ENCODE measurements at regions not wholly inside any gene's neighbourhood (a gene's known extent, or its start where the extent isn't known, plus 50 kb on each side); places are given as distances from the start of the nearest gene placed in this dataset.

DNA sequence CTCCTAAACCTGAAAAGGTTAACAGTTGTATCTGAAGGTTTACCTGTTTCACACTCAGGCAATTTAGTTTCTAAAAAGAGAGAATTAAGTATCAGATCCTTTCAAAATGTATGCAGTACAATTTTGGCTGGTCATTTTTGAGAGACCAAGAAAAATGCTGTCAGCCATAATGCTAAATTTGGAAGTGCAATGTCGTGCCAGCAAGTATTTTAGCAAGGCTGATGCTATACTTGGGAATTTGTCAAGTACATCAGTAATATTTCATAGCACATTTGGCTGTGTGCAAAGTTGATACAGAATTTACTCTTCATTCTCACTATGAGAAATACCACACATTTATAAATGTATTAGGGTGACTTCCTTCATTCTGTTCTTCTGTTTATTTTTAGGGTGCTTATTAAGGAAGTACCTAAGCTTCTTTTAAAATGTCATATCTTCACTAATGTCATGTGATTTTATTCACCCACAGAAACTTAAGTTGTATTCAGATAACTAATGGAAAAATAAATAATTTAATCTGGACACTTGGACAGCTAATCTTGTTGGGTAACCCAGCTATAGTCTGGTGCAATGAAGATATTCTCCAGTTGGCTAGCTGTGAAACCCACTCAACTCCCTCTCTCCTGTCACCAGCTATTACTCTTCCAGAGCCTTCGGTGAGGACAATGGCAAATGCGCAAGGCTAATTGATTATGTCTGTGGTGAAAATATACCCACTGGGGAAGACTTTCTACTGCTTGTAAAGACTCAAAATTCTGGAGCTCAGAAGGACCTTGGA lies 84.2 kb upstream of the TLL1 start:
- H3K9ac ChIP-seq (ENCODE audit: insufficient read depth, low read length, poor library complexity, severe bottlenecking), result no peak overlapping the region
- DNase-seq, result no peak
- no peak overlapping the region for H3K27ac Mint-ChIP-seq
- H3K27ac ChIP-seq (ENCODE audit: low read depth in 1 of 2, low read length in 2 of 2), result no peak overlapping the region
- no peak overlapping the region for H3K4me3 ChIP-seq (replicated peaks in 1 of 3; ENCODE audit: low read depth in 2 of 3, low read length in 3 of 3)
- H3K36me3 Mint-ChIP-seq, result no peaks in the 10 kb centered on the region
- H3K4me2 ChIP-seq (replicated peaks; ENCODE audit: extremely low read depth, low read length, poor library complexity, severe bottlenecking), result no peak overlapping the region
- no peak overlapping the region for H3K4me3 Mint-ChIP-seq
- intact Hi-C loops (cut with micrococcal nuclease), result no loop called here
- no peaks in the 10 kb centered on the region for H3K4me1 Mint-ChIP-seq
- WGBS (ENCODE audit: insufficient coverage), result 100% methylated on average over 1 of the region's 3 CpGs
- no peaks in the 10 kb centered on the region for H3K27me3 Mint-ChIP-seq (ENCODE audit: low read depth in 3 of 3)
- peaks cover 0 to 4% (median 0%) of the 10 kb centered on the region in 7 donors for H3K9me3 Mint-ChIP-seq
- TF ChIP-seq, protein P1, sequence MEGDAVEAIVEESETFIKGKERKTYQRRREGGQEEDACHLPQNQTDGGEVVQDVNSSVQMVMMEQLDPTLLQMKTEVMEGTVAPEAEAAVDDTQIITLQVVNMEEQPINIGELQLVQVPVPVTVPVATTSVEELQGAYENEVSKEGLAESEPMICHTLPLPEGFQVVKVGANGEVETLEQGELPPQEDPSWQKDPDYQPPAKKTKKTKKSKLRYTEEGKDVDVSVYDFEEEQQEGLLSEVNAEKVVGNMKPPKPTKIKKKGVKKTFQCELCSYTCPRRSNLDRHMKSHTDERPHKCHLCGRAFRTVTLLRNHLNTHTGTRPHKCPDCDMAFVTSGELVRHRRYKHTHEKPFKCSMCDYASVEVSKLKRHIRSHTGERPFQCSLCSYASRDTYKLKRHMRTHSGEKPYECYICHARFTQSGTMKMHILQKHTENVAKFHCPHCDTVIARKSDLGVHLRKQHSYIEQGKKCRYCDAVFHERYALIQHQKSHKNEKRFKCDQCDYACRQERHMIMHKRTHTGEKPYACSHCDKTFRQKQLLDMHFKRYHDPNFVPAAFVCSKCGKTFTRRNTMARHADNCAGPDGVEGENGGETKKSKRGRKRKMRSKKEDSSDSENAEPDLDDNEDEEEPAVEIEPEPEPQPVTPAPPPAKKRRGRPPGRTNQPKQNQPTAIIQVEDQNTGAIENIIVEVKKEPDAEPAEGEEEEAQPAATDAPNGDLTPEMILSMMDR (IDR thresholded peaks at IDR 0.05), result no peak
- H3K9me3 ChIP-seq (replicated peaks in 1 of 2; ENCODE audit: control insufficient read depth in 1 of 2, insufficient read depth in 1 of 2, low read length in 2 of 2), result peaks cover 0 to 3% of the 10 kb centered on the region in 2 donors
- H3K36me3 ChIP-seq (replicated peaks in 1 of 2; ENCODE audit: control insufficient read depth in 1 of 2, insufficient read depth in 2 of 2, low read length in 2 of 2), result no peaks in the 10 kb centered on the region
- no peaks in the 10 kb centered on the region for H4K20me1 ChIP-seq (ENCODE audit: insufficient read depth, low read length)
- H3K27me3 ChIP-seq (ENCODE audit: control insufficient read depth in 2 of 2, insufficient read depth in 2 of 2, low read length in 2 of 2), result no peaks in the 10 kb centered on the region
- no peaks in the 10 kb centered on the region for H3K4me1 ChIP-seq (ENCODE audit: control insufficient read depth in 1 of 2, insufficient read depth in 2 of 2, low read length in 2 of 2)
- H2AFZ ChIP-seq (ENCODE audit: insufficient read depth, low read depth, low read length, poor library complexity, severe bottlenecking), result no peak overlapping the region
- no peaks in the 10 kb centered on the region for H3K79me2 ChIP-seq (ENCODE audit: insufficient read depth, low read length)

DNA sequence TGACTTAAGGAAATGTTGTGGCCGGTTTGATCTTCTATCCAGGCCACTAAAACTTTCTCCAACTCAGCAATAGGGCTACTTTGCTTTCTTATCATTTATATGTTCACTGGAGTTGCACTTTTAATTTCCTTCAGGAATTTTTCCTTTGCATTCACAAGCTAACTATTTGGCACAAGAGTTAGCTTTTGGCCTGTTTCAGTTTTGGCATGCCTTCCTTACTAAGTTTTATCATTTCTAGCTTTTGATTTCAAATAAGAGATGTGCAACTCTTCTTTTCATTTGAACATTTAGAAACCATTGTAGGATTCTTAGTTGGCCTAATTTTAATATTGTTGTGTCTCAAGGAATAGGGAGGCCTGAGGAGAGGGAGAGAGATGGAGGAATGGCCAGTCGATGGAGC lies 79.8 kb upstream of the TLL1 start:
- Mint-ChIP-seq H3K36me3 (no peaks in the 10 kb centered on the region), H3K27ac (no peak overlapping the region), H3K27me3 (ENCODE audit: low read depth in 3 of 3) (no peaks in the 10 kb centered on the region), H3K4me1 (no peaks in the 10 kb centered on the region), H3K4me3 (no peak overlapping the region), H3K9me3 (peaks cover 0 to 6% (median 2%) of the 10 kb centered on the region in 7 donors)
- H2AFZ ChIP-seq (ENCODE audit: insufficient read depth, low read depth, low read length, poor library complexity, severe bottlenecking), result no peak overlapping the region
- H3K27ac ChIP-seq (ENCODE audit: low read depth in 1 of 2, low read length in 2 of 2), result no peak overlapping the region
- H4K20me1 ChIP-seq (ENCODE audit: insufficient read depth, low read length), result no peaks in the 10 kb centered on the region
- no peak overlapping the region for H3K4me2 ChIP-seq (replicated peaks; ENCODE audit: extremely low read depth, low read length, poor library complexity, severe bottlenecking)
- intact Hi-C loops (cut with micrococcal nuclease), result no loop called here
- H3K9me3 ChIP-seq (replicated peaks in 1 of 2; ENCODE audit: control insufficient read depth in 1 of 2, insufficient read depth in 1 of 2, low read length in 2 of 2), result peaks cover 0 to 3% of the 10 kb centered on the region in 2 donors
- no peaks in the 10 kb centered on the region for H3K4me1 ChIP-seq (ENCODE audit: control insufficient read depth in 1 of 2, insufficient read depth in 2 of 2, low read length in 2 of 2)
- H3K9ac ChIP-seq (ENCODE audit: insufficient read depth, low read length, poor library complexity, severe bottlenecking), result no peak overlapping the region
- H3K4me3 ChIP-seq (replicated peaks in 1 of 3; ENCODE audit: low read depth in 2 of 3, low read length in 3 of 3), result no peak overlapping the region
- no peak for DNase-seq
- no CpG with 5 or more reads among the region's 2 CpGs for WGBS (ENCODE audit: insufficient coverage)
- H3K27me3 ChIP-seq (ENCODE audit: control insufficient read depth in 2 of 2, insufficient read depth in 2 of 2, low read length in 2 of 2), result no peaks in the 10 kb centered on the region
- no peaks in the 10 kb centered on the region for H3K36me3 ChIP-seq (replicated peaks in 1 of 2; ENCODE audit: control insufficient read depth in 1 of 2, insufficient read depth in 2 of 2, low read length in 2 of 2)
- no peaks in the 10 kb centered on the region for H3K79me2 ChIP-seq (ENCODE audit: insufficient read depth, low read length)
- TF ChIP-seq, protein P1 (IDR thresholded peaks at IDR 0.05), result no peak

All from CD14-positive monocyte (primary cell).